Endothelial cell of umbilical vein (primary cell): ENCODE measurements at regions not wholly inside any gene's neighbourhood (a gene's known extent, or its start where the extent isn't known, plus 50 kb on each side); places are given as distances from the start of the nearest gene placed in this dataset.

Experiments
- BruUV-seq: library from RNA; stranded (reverse); fragments of 400-500 nt; replicated peaks from 2 replicates; lab custom pipeline; 2021; lab: Mats Ljungman, UMichigan
- CTCF ChIA-PET: fragments of 300-600, 350-600 bp; sonication (Branson Sonifier 250); formaldehyde crosslinking; loops from one replicate; lab custom pipeline; 2021; ENCODE audit warnings: antibody characterized with exemption, inconsistent platforms; lab: Charles Lee
- POLR2A ChIA-PET: fragments of 300-600, 350-600 bp; sonication (Branson Sonifier 250); formaldehyde crosslinking; loops from one replicate; lab custom pipeline; 2021; ENCODE audit warnings: antibody characterized with exemption, inconsistent platforms; lab: Charles Lee
- DNase-seq: peaks from one replicate; pipeline ENCODE4 v3.0.0-alpha.2; 2011; ENCODE audit warnings: low read depth, low spot score
- FAIRE-seq: peaks from 2 replicates; lab custom pipeline; 2011; peaks lifted over from hg19 to GRCh38; lab: Jason Lieb, UNC
- H2AFZ ChIP-seq: 2 replicates; pipeline ENCODE4 v1.6.0; 2012; ENCODE audit warnings: low read depth, low read length, control low read depth, inconsistent platforms
- H3K27ac ChIP-seq: 2 replicates; pipeline ENCODE4 v1.5.1; 2011; ENCODE audit warnings: low read depth, mild to moderate bottlenecking, control low read depth, low read length, moderate library complexity; ENCODE audit not compliant: insufficient read depth
- H3K27me3 ChIP-seq, 2 experiments: 2 replicates each; pipeline versions ENCODE4 v1.6.0 to v1.6.1; 2011; ENCODE audit warnings: low read length in 2 of 2, mixed read lengths in 1 of 2; ENCODE audit not compliant: control insufficient read depth in 2 of 2, insufficient read depth in 2 of 2
- H3K36me3 ChIP-seq, 2 experiments: 2 replicates in 1 of 2; 3 replicates in 1 of 2; pipeline ENCODE4 v1.5.1; 2011; ENCODE audit warnings: low read length in 2 of 2, mild to moderate bottlenecking in 1 of 2, moderate library complexity in 1 of 2; ENCODE audit not compliant: control insufficient read depth in 2 of 2, insufficient read depth in 2 of 2; ENCODE audit errors: extremely low read depth in 1 of 2
- H3K4me1 ChIP-seq: 3 replicates; pipeline ENCODE4 v1.5.1; 2011; ENCODE audit warnings: mild to moderate bottlenecking, low read length; ENCODE audit not compliant: control insufficient read depth, insufficient read depth; ENCODE audit errors: extremely low read depth
- H3K4me2 ChIP-seq: 2 replicates; pipeline ENCODE4 v1.6.1; 2011; ENCODE audit warnings: low read length, control low read depth, mixed read lengths; ENCODE audit not compliant: insufficient read depth
- H3K4me3 ChIP-seq, 3 experiments: fragments of 200-600 bp in 1 of 3; sonication (generic), shearing (Covaris generic) in 1 of 3; replicated peaks in 1 of 3; 2 replicates each; pipeline ENCODE4 v1.5.1; 2011 to 2016; ENCODE audit warnings: control low read depth in 3 of 3, low read length in 3 of 3, mild to moderate bottlenecking in 2 of 3, inconsistent platforms in 1 of 3, low read depth in 1 of 3, moderate library complexity in 1 of 3; ENCODE audit not compliant: insufficient read depth in 1 of 3
- H3K79me2 ChIP-seq: 2 replicates; pipeline ENCODE4 v1.6.0; 2012; ENCODE audit warnings: low read length, inconsistent platforms; ENCODE audit not compliant: control insufficient read depth, insufficient read depth
- H3K9ac ChIP-seq: replicated peaks from 2 replicates; pipeline ENCODE3; 2011; ENCODE audit warnings: low read length, control low read depth; ENCODE audit not compliant: insufficient read depth; ENCODE audit errors: extremely low read depth
- H3K9me1 ChIP-seq: replicated peaks from 3 replicates; pipeline ENCODE4 v1.6.0; 2011; ENCODE audit warnings: mild to moderate bottlenecking, low read length; ENCODE audit not compliant: control insufficient read depth, insufficient read depth; ENCODE audit errors: extremely low read depth
- H3K9me3 ChIP-seq: replicated peaks from 2 replicates; pipeline ENCODE4 v1.5.1; 2012; ENCODE audit warnings: low read length, inconsistent platforms; ENCODE audit not compliant: control insufficient read depth, insufficient read depth
- H4K20me1 ChIP-seq: replicated peaks from 2 replicates; pipeline ENCODE3; 2011; ENCODE audit warnings: mild to moderate bottlenecking, low read length; ENCODE audit not compliant: control insufficient read depth, insufficient read depth; ENCODE audit errors: extremely low read depth
- CTCF ChIP-seq, 2 donors: IDR thresholded peaks; 1 replicate in 1 of 2; 2 replicates in 1 of 2; pipeline ENCODE4 v1.5.1; 2011; ENCODE audit warnings: low read length in 2 of 2, mild to moderate bottlenecking in 2 of 2, moderate library complexity in 2 of 2, control low read depth in 1 of 2, inconsistent platforms in 1 of 2, low read depth in 1 of 2; ENCODE audit not compliant: insufficient read depth in 1 of 2; ENCODE audit errors: extremely low read depth in 1 of 2
- EZH2 ChIP-seq: IDR thresholded peaks from 2 replicates; pipeline ENCODE4 v1.6.1; 2012; ENCODE audit warnings: borderline replicate concordance, low read depth, mild to moderate bottlenecking, moderate library complexity, low read length, inconsistent platforms; ENCODE audit not compliant: severe bottlenecking
- FOS ChIP-seq: IDR thresholded peaks from 2 replicates; pipeline ENCODE4 v1.6.1; 2011; ENCODE audit warnings: mild to moderate bottlenecking, low read length, moderate library complexity, borderline replicate concordance; ENCODE audit not compliant: insufficient read depth
- GATA2 ChIP-seq: IDR thresholded peaks from 2 replicates; pipeline ENCODE4 v1.7.0; 2011; ENCODE audit warnings: low read depth, mild to moderate bottlenecking, moderate library complexity, mixed read lengths, low read length; ENCODE audit not compliant: insufficient read length, insufficient read depth
- JUN ChIP-seq: IDR thresholded peaks from 2 replicates; pipeline ENCODE4 v1.6.1; 2011; ENCODE audit warnings: borderline replicate concordance, low read depth; ENCODE audit not compliant: insufficient read length, insufficient read depth
- MAX ChIP-seq: IDR thresholded peaks from 2 replicates; pipeline ENCODE4 v1.6.1; 2011; ENCODE audit not compliant: insufficient read depth, insufficient read length
- MYC ChIP-seq: IDR thresholded peaks from one replicate; pipeline ENCODE4 v1.6.1; 2011; ENCODE audit warnings: mild to moderate bottlenecking, low read depth, low read length
- POLR2A ChIP-seq: IDR thresholded peaks from 2 replicates; pipeline ENCODE4 v1.6.1; 2012; ENCODE audit warnings: low read depth, mild to moderate bottlenecking, control low read depth, low read length
- POLR2AphosphoS5 ChIP-seq: IDR thresholded peaks from 2 replicates; pipeline ENCODE4 v1.6.1; 2012; ENCODE audit warnings: low read depth, mild to moderate bottlenecking, control low read depth, low read length, moderate library complexity; ENCODE audit not compliant: insufficient read depth
- dilution Hi-C: fragments of 300-500 bp; cut with MboI; formaldehyde crosslinking; loops from one replicate; pipeline ENCODE4 v1.15.0; 2019; ENCODE audit warnings: low sequenced_read_pairs; ENCODE audit not compliant: extremely low pct_ligation_motif_present
- intact Hi-C: fragments of 100-400 bp; cut with micrococcal nuclease; formaldehyde crosslinking; loops from one replicate; pipeline ENCODE4 v1.10.0; 2022

GRCh38 chr13:109654341-109655205 is 131.8 kb downstream of the IRS2 start:
- Histone ChIP-seq H3K4me3 (no peak overlapping the region), H3K79me2 (no peaks in the 10 kb centered on the region), H3K9me1 (no peaks in the 10 kb centered on the region), H3K36me3 (no peaks in the 10 kb centered on the region), H3K4me1 (peaks cover 5% of the 10 kb centered on the region), H3K4me2 (no peak overlapping the region), H2AFZ (no peak overlapping the region), H3K9ac (no peak overlapping the region), H3K27me3 (peaks cover 4 to 53% of the 10 kb centered on the region in 2 experiments), H3K9me3 (no peaks in the 10 kb centered on the region), H4K20me1 (no peaks in the 10 kb centered on the region), H3K27ac (no peak overlapping the region)
- no peak for DNase-seq
- no peak for FAIRE-seq
- intact Hi-C loops, result no loop called here
- no peak for TF ChIP-seq POLR2A
- no peak for TF ChIP-seq MYC
- TF ChIP-seq EZH2, result no peak
- no peak for TF ChIP-seq GATA2
- no peak for TF ChIP-seq FOS
- no peak for TF ChIP-seq JUN
- TF ChIP-seq CTCF (IDR thresholded peaks at IDR 0.05; ENCODE audit: extremely low read depth in 1 of 2, insufficient read depth in 1 of 2, low read depth in 1 of 2, low read length in 2 of 2), result no peak
- no peak for TF ChIP-seq POLR2AphosphoS5
- TF ChIP-seq MAX, result no peak
- POLR2A ChIA-PET, result no interaction called here
- CTCF ChIA-PET, result no interaction called here
- no TSS peak for BruUV-seq
- dilution Hi-C loops, result no loop called here
